ENCODE measurements at regions not wholly inside any gene's neighbourhood (a gene's known extent, or its start where the extent isn't known, plus 50 kb on each side); places are given as distances from the start of the nearest gene placed in this dataset.

DNA sequence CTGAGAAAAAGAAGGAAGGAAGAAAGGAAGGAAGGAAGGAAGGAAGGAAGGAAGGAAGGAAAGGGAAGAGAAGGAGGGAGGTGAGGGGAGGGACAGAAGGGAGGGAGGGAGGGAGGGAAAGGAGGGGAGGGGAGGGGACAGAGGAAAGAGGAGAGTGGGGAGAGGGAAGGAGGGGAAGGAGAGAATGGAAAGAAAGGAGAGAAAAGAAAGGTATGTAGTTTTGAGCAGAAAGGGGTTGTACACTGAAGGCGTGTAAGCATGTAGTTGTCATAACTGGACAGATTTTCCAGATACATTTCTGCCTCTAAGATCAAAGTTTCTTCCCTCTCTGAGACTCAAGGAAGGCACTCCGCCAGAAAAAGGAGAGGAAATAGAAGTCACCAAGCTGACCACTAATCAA lies 113.4 kb upstream of the KBTBD8 start:
- TF ChIP-seq, protein P1, sequence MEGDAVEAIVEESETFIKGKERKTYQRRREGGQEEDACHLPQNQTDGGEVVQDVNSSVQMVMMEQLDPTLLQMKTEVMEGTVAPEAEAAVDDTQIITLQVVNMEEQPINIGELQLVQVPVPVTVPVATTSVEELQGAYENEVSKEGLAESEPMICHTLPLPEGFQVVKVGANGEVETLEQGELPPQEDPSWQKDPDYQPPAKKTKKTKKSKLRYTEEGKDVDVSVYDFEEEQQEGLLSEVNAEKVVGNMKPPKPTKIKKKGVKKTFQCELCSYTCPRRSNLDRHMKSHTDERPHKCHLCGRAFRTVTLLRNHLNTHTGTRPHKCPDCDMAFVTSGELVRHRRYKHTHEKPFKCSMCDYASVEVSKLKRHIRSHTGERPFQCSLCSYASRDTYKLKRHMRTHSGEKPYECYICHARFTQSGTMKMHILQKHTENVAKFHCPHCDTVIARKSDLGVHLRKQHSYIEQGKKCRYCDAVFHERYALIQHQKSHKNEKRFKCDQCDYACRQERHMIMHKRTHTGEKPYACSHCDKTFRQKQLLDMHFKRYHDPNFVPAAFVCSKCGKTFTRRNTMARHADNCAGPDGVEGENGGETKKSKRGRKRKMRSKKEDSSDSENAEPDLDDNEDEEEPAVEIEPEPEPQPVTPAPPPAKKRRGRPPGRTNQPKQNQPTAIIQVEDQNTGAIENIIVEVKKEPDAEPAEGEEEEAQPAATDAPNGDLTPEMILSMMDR (IDR thresholded peaks at IDR 0.05; ENCODE audit: insufficient read depth, low read depth, low read length, missing control alignments): no peak
- H3K4me3 ChIP-seq (ENCODE audit: low read depth, low read length): no peak overlapping the region
- DNase-seq (ENCODE audit: low read depth): no peak

DNA sequence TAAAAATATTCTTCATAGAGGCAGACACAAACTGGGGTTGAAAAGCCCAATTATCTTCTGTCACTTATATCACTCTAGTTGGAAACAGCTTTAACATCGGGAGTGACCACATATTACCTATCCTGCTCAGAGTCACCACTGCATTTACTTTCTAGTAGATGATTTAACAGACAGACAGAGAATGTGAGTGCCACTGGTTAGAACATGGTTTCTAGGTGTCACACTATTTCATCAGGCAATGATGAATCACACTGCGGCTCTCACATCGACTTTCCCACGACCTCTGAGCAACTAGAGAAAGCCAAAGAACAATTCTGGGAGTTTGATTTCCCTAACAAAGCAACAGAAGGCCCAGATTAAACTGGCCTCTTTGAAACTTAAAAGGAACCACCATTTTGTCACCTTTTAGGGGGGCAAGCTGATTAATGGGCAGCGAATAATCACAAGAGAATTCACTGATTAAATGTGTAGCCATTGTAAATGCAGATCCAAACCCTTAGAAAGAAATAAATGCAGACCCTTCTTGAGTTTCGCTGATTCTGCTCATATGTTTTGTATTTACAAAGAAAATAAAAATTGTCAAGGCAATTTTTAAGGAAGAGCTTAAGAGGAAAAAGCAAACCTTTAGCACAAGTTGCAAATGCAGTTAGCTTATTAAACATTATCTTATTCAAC lies 112.6 kb upstream of the KBTBD8 start:
- DNase-seq (ENCODE audit: low read depth): no peak
- TF ChIP-seq, protein P1 (IDR thresholded peaks at IDR 0.05; ENCODE audit: insufficient read depth, low read depth, low read length, missing control alignments): no peak

DNA sequence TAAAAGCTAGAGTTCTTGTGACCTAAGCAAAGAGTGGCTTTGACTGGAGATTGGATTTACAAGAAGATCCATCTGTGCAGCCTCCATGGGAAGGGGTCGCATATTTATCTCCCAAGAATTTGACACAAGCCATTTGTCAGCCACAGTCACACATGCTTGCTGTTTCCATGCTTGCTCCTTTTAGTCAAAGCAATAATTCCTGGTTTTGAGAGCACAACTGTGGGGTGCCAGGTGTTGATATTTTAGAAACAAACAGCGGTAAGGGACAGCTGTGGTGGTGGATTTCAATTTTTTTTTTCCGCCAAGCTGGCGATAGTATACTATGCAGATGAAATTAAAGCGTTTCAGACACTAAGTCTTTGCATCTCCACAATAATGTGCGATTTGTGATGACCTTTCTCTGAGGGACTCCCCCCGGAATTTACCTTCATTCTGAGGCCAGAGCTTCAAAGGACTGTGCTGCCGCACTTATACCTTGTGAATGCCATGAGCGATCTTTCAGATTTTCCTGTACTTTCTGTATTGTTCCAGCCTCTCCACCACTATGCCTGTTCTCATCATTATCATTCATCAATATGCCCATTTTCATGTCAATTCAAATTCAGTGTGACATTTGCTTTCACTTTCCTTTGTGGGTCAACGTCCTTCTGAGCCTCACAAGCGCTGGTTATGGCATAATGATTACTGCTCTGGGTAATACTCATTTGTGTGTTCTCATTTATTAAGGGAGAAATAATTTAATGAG lies 108.2 kb upstream of the KBTBD8 start:
- TF ChIP-seq, protein P1 (IDR thresholded peaks at IDR 0.05; ENCODE audit: insufficient read depth, low read depth, low read length, missing control alignments): no peak
- DNase-seq (ENCODE audit: low read depth): no peak
- no peak overlapping the region for H3K4me3 ChIP-seq (ENCODE audit: low read depth, low read length)

More for the DNA sequence above, 112.6 kb upstream of the KBTBD8 start:
- no peak overlapping the region for H3K4me3 ChIP-seq (ENCODE audit: low read depth, low read length)

DNA sequence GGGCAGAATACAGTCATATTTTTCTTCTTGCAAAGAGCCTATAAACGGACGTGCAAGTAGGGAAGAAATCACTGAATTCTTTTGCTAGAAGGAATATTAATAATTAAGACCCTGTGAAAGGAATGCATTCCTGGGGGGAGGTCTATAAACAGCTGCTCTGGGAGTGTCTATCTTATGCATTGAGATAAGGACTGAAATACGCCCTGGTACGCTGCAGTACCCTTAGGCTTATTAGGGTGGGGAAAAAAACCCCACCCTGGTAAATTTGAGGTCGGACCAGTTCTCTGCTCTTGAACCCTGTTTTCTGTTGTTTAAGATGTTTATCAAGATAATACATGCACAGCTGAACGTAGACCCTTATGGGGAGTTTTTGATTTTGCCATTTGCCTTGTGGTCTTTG lies 100.0 kb upstream of the KBTBD8 start:
- no peak overlapping the region for H3K4me3 ChIP-seq (ENCODE audit: low read depth, low read length)
- no peak for DNase-seq (ENCODE audit: low read depth)
- TF ChIP-seq, protein P1 (IDR thresholded peaks at IDR 0.05; ENCODE audit: insufficient read depth, low read depth, low read length, missing control alignments): no peak

DNA sequence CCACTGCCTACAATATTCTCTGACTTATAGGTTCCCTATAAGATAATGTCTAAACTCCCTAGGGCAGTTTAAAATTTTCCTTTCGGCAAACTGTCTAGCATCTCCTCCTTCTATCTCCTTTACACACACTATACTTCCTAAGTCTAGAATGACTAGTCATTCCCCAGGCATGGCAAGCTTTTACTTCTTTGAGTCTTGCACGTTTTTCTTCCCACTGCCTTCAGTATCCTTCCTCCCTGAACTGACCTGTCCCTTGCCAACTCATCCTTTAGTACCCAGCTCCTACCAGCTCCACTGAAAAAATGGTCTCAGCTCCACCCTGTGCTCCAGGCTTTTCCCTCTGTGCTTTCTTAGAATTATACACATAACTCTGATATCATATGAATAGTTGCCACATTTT lies 93.8 kb upstream of the KBTBD8 start:
- H3K4me3 ChIP-seq (ENCODE audit: low read depth, low read length): no peak overlapping the region
- TF ChIP-seq, protein P1 (IDR thresholded peaks at IDR 0.05; ENCODE audit: insufficient read depth, low read depth, low read length, missing control alignments): no peak
- no peak for DNase-seq (ENCODE audit: low read depth)

DNA sequence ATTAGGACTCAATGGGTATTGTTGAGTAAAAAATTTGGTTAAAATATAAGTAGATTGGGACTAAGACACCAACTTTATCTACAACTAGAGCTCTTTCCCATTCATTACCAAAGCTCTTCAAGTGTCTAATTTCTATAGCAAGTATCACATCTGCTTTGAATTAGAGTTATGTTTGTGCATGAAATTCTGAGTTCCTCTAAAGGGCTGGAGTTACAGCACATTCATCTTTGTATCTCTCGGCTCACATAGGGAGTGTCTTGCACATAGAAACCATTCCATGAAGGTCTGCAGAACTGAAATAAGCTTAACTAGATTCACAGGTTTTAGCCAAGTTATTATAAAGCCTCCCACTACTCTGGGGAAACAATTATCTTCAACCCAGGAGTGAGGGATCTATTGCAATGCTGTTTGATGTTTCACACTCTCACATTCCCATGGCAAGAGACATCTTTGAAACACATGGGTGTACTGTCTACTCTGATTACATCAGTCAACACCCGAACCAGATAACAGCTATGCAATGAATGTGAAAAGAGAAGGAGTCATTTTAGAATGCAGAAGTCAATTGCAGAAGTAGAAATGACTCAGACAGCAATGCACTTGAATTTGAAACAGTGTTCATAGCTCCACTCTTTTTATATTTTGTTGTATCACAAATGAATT lies 93.1 kb upstream of the KBTBD8 start:
- no peak for DNase-seq (ENCODE audit: low read depth)
- TF ChIP-seq, protein P1 (IDR thresholded peaks at IDR 0.05; ENCODE audit: insufficient read depth, low read depth, low read length, missing control alignments): no peak
- no peak overlapping the region for H3K4me3 ChIP-seq (ENCODE audit: low read depth, low read length)

Measured in GM12865 (cell line).